ENCODE measurements at regions not wholly inside any gene's neighbourhood (a gene's known extent, or its start where the extent isn't known, plus 50 kb on each side); places are given as distances from the start of the nearest gene placed in this dataset.
A peak's percentile ranks its signal among the peaks of the same experiment; 100 is the strongest.
"Not testable (repeated sequence)": the region's sequence is repeated elsewhere in the genome, so short reads cannot be mapped to it uniquely, and the experiment has no call there.

DNA sequence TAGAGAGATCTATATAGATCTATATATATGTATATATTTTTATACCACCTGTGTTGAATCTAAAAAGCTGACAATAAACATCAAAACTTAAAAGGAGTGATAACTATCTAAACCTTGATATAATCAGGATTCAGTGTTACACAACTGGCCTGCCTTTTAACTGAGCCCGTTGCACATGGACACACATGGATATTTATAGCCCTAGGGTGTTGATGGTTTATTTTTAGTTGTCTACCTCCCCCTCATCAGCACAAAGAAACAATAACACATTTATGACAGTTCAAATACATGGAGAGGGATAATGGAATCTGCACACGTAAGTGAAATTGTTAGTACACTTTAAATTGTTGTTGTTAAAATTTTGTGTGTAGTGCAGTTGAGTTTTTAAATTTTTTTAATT, 336.9 kb downstream of the ZNF248 start:
- no peaks in the 10 kb centered on the region for H3K27me3 Mint-ChIP-seq (ENCODE audit: low read depth)
- peaks cover 26% of the 10 kb centered on the region for H3K36me3 Mint-ChIP-seq
- CTCF ChIA-PET: no interaction called here
- ATAC-seq (no peak), DNase-seq (ENCODE audit: low spot score) (no peak)
- H3K4me1 Mint-ChIP-seq: peaks cover 4% of the 10 kb centered on the region; the same call in 1 of the 2 replicates
- peaks cover 51% of the 10 kb centered on the region for H3K9me3 Mint-ChIP-seq
- TF ChIP-seq ZNF263 (CRISPR knock-in tag; IDR thresholded peaks at IDR 0.05; ENCODE audit: low read depth) (no peak), MAX (CRISPR knock-in tag; IDR thresholded peaks at IDR 0.05) (no peak), CREM (CRISPR knock-in tag; IDR thresholded peaks at IDR 0.05) (no peak), ZNF232 (CRISPR knock-in tag; IDR thresholded peaks at IDR 0.05) (no peak)
- H3K27ac Mint-ChIP-seq: no peak overlapping the region
- H3K4me3 Mint-ChIP-seq: no peak overlapping the region
- POLR2A ChIA-PET: no interaction called here

DNA sequence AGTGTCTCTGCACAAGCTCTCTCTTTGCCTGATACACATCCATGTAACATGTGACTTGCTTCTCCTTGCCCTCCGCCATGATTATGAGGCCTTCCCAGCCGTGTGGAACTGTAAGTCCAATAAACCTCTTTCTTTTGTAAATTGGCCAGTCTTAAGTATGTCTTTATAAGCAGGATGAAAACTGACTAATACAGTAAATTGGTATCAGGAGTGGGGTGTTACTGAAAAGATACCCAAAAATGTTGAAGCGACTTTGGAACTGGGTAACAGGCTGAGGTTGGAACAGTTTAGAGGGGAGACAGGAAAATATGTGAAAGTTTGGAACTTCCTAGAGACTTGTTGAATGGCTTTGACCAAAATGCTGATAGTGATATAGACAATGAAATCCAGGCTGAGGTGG, 346.9 kb downstream of the ZNF248 start:
- DNase-seq (ENCODE audit: low spot score); ATAC-seq; POLR2A ChIA-PET; H3K27me3 Mint-ChIP-seq (ENCODE audit: low read depth); H3K4me1 Mint-ChIP-seq; CTCF ChIA-PET; H3K4me3 Mint-ChIP-seq; H3K27ac Mint-ChIP-seq: not testable (repeated sequence)
- H3K36me3 Mint-ChIP-seq: peaks cover 60% of the 10 kb centered on the region
- peaks cover 71% of the 10 kb centered on the region for H3K9me3 Mint-ChIP-seq

- TF ChIP-seq OVOL2 (CRISPR knock-in tag; IDR thresholded peaks at IDR 0.05; ENCODE audit: borderline replicate concordance) (no peak), GTF2I (CRISPR knock-in tag; conservative IDR thresholded peaks at IDR 0.05) (no peak)
- CTCF ChIA-PET: interaction anchor here (1.0 to 1.7 kb wide), 2 partner anchors 26 to 186 kb away, joined by 4 read pairs; no protein-coding TSS in a partner anchor
- H3K9me3 Mint-ChIP-seq: peaks cover 54% of the 10 kb centered on the region
Observed at GRCh38 chr10:37496061-37496460, 361.3 kb downstream of the ZNF248 start.

DNA sequence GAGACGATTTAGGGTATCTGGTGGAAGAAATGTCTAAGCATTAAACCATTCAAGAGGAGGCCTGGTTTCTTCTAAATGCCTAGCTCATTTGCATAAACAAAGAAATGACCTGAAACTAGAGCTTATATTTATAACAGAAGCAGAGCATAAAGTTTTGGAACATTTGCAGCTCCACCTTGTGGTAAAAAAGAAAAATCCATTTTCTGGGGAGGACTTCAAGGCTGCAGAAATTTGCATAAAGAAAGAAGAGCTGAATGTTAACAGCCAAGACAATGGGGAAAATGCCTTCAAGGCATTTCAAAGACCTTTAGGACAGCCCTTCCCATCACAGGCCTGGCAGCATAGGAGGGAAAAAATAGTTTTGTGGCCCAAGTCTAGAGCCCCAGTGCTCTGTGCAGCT, 362.0 kb downstream of the ZNF248 start:
- Mint-ChIP-seq H3K27me3 (ENCODE audit: low read depth) (no peaks in the 10 kb centered on the region), H3K9me3 (peaks cover 52% of the 10 kb centered on the region), H3K27ac (no peak overlapping the region), H3K36me3 (peaks cover 40% of the 10 kb centered on the region), H3K4me3 (no peak overlapping the region), H3K4me1 (no peaks in the 10 kb centered on the region)
- ChIA-PET POLR2A (no interaction called here), CTCF (interaction anchor here (1.0 to 1.7 kb wide), 2 partner anchors 27 to 187 kb away, joined by 4 read pairs; no protein-coding TSS in a partner anchor)
- DNase-seq (ENCODE audit: low spot score): no peak
- ATAC-seq: peak; percentile 16; the same call in 1 of the 2 replicates
- TF ChIP-seq MXD4 (CRISPR knock-in tag; IDR thresholded peaks at IDR 0.05; ENCODE audit: borderline replicate concordance): no peak
- no peak for TF ChIP-seq GABPB1 (CRISPR knock-in tag; IDR thresholded peaks at IDR 0.05)
- TF ChIP-seq NFYB (CRISPR knock-in tag; conservative IDR thresholded peaks at IDR 0.05; ENCODE audit: low read depth): no peak
- no peak for TF ChIP-seq PRRX2 (CRISPR knock-in tag; IDR thresholded peaks at IDR 0.05)
- TF ChIP-seq EMX1 (CRISPR knock-in tag; IDR thresholded peaks at IDR 0.05): no peak
- no peak for TF ChIP-seq JAZF1 (CRISPR knock-in tag; IDR thresholded peaks at IDR 0.05)
- TF ChIP-seq ARID4B (CRISPR knock-in tag; IDR thresholded peaks at IDR 0.05; ENCODE audit: borderline replicate concordance): no peak
- TF ChIP-seq JUN (CRISPR knock-in tag; IDR thresholded peaks at IDR 0.05): no peak
- no peak for TF ChIP-seq PREB (CRISPR knock-in tag; IDR thresholded peaks at IDR 0.05; ENCODE audit: borderline replicate concordance)
- no peak for TF ChIP-seq KAT7 (CRISPR knock-in tag; IDR thresholded peaks at IDR 0.05; ENCODE audit: borderline replicate concordance)
- TF ChIP-seq ETV6 (CRISPR knock-in tag; IDR thresholded peaks at IDR 0.05): no peak
- no peak for TF ChIP-seq NFATC4 (CRISPR knock-in tag; IDR thresholded peaks at IDR 0.05)
- no peak for TF ChIP-seq E2F4 (CRISPR knock-in tag; IDR thresholded peaks at IDR 0.05; ENCODE audit: borderline replicate concordance, low read depth)
- TF ChIP-seq, protein P1, sequence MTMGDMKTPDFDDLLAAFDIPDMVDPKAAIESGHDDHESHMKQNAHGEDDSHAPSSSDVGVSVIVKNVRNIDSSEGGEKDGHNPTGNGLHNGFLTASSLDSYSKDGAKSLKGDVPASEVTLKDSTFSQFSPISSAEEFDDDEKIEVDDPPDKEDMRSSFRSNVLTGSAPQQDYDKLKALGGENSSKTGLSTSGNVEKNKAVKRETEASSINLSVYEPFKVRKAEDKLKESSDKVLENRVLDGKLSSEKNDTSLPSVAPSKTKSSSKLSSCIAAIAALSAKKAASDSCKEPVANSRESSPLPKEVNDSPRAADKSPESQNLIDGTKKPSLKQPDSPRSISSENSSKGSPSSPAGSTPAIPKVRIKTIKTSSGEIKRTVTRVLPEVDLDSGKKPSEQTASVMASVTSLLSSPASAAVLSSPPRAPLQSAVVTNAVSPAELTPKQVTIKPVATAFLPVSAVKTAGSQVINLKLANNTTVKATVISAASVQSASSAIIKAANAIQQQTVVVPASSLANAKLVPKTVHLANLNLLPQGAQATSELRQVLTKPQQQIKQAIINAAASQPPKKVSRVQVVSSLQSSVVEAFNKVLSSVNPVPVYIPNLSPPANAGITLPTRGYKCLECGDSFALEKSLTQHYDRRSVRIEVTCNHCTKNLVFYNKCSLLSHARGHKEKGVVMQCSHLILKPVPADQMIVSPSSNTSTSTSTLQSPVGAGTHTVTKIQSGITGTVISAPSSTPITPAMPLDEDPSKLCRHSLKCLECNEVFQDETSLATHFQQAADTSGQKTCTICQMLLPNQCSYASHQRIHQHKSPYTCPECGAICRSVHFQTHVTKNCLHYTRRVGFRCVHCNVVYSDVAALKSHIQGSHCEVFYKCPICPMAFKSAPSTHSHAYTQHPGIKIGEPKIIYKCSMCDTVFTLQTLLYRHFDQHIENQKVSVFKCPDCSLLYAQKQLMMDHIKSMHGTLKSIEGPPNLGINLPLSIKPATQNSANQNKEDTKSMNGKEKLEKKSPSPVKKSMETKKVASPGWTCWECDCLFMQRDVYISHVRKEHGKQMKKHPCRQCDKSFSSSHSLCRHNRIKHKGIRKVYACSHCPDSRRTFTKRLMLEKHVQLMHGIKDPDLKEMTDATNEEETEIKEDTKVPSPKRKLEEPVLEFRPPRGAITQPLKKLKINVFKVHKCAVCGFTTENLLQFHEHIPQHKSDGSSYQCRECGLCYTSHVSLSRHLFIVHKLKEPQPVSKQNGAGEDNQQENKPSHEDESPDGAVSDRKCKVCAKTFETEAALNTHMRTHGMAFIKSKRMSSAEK (CRISPR knock-in tag; IDR thresholded peaks at IDR 0.05; ENCODE audit: borderline replicate concordance): no peak

More at GRCh38 chr10:37496061-37496460, 361.3 kb downstream of the ZNF248 start:
- Mint-ChIP-seq H3K27ac (no peak overlapping the region), H3K36me3 (peaks cover 40% of the 10 kb centered on the region), H3K4me3 (no peak overlapping the region), H3K4me1 (no peaks in the 10 kb centered on the region), H3K27me3 (ENCODE audit: low read depth) (no peaks in the 10 kb centered on the region)
- ATAC-seq (no peak), DNase-seq (ENCODE audit: low spot score) (no peak)
- POLR2A ChIA-PET: no interaction called here
